KMS-11 (cell line): ENCODE measurements at regions not wholly inside any gene's neighbourhood (a gene's known extent, or its start where the extent isn't known, plus 50 kb on each side); places are given as distances from the start of the nearest gene placed in this dataset.

Experiments
- H2AFZ ChIP-seq: fragments of 200-600 bp; sonication (generic); 2 replicates; pipeline ENCODE4 v1.6.1; 2016; ENCODE audit warnings: antibody characterized with exemption, mixed run types, low read depth
- H3K27ac ChIP-seq: fragments of 200-600 bp; sonication (generic); 2 replicates; pipeline ENCODE4 v1.6.1; 2016; ENCODE audit warnings: mild to moderate bottlenecking, mixed run types
- H3K27me3 ChIP-seq: fragments of 200-600 bp; sonication (generic); 2 replicates; pipeline ENCODE4 v1.6.1; 2017; ENCODE audit warnings: mild to moderate bottlenecking, low read depth, mixed run types, moderate library complexity; ENCODE audit not compliant: insufficient read depth
- H3K36me3 ChIP-seq: fragments of 200-600 bp; sonication (generic); 2 replicates; pipeline ENCODE4 v1.6.1; 2017; ENCODE audit warnings: mild to moderate bottlenecking, mixed run types; ENCODE audit not compliant: insufficient read depth
- H3K4me1 ChIP-seq: fragments of 200-600 bp; sonication (generic); 2 replicates; pipeline ENCODE4 v1.6.1; 2016; ENCODE audit warnings: mild to moderate bottlenecking, low read depth, mixed run types; ENCODE audit not compliant: poor library complexity, severe bottlenecking
- H3K4me2 ChIP-seq: fragments of 200-600 bp; sonication (generic); 2 replicates; pipeline ENCODE4 v1.7.0; 2016; ENCODE audit warnings: mild to moderate bottlenecking, mixed run types
- H3K4me3 ChIP-seq: fragments of 200-600 bp; sonication (generic); IDR thresholded peaks from 2 replicates; pipeline ENCODE4 v1.6.1; 2017; ENCODE audit warnings: low read depth, low read length, mixed read lengths; ENCODE audit not compliant: insufficient read depth
- H3K79me2 ChIP-seq: fragments of 200-600 bp; sonication (generic); 2 replicates; pipeline ENCODE4 v1.6.1; 2016; ENCODE audit warnings: low read depth, mixed run types; ENCODE audit not compliant: insufficient read depth
- H3K9ac ChIP-seq: fragments of 200-600 bp; sonication (generic); 2 replicates; pipeline ENCODE4 v1.6.1; 2016; ENCODE audit warnings: mild to moderate bottlenecking, mixed run types
- H4K20me1 ChIP-seq: fragments of 200-600 bp; sonication (generic); 2 replicates; pipeline ENCODE4 v1.6.1; 2016; ENCODE audit warnings: mild to moderate bottlenecking, mixed run types; ENCODE audit not compliant: insufficient read depth
- TF ChIP-seq, protein P1 (sequence below): fragments of 200-600 bp; sonication (generic); conservative IDR thresholded peaks from 2 replicates; pipeline ENCODE4 v1.6.1; 2017; ENCODE audit warnings: low read depth, mild to moderate bottlenecking, antibody characterized with exemption, low read length, moderate library complexity, mixed read lengths

DNA sequence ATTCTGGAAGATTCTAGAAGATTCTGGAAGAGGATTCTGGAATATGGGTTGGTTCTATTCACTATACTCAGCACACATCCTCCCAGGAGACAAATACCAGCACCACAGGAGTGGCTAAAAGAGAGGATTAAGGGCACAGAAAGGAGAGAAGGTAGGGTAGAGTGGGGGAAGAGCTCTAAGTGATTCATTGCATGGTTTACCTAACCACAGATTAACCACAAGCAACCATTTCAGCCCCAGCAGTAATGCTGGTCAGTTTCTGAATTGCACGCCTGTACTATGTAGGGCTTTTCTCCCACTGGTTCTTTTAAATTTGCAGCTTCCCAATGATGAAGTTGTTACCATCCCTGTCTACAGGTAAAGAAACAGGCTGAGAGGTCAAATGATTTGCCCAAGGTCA lies 192.7 kb upstream of the PMEPA1 start:
- no peak overlapping the region for H3K9ac ChIP-seq
- peaks cover 4% of the 10 kb centered on the region; the same call in 1 of the 2 replicates for H3K27me3 ChIP-seq
- H3K4me1 ChIP-seq, result peaks cover 17% of the 10 kb centered on the region
- H3K27ac ChIP-seq, result no peak overlapping the region
- no peaks in the 10 kb centered on the region for H3K79me2 ChIP-seq
- H3K36me3 ChIP-seq, result no peaks in the 10 kb centered on the region
- TF ChIP-seq, protein P1, sequence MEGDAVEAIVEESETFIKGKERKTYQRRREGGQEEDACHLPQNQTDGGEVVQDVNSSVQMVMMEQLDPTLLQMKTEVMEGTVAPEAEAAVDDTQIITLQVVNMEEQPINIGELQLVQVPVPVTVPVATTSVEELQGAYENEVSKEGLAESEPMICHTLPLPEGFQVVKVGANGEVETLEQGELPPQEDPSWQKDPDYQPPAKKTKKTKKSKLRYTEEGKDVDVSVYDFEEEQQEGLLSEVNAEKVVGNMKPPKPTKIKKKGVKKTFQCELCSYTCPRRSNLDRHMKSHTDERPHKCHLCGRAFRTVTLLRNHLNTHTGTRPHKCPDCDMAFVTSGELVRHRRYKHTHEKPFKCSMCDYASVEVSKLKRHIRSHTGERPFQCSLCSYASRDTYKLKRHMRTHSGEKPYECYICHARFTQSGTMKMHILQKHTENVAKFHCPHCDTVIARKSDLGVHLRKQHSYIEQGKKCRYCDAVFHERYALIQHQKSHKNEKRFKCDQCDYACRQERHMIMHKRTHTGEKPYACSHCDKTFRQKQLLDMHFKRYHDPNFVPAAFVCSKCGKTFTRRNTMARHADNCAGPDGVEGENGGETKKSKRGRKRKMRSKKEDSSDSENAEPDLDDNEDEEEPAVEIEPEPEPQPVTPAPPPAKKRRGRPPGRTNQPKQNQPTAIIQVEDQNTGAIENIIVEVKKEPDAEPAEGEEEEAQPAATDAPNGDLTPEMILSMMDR, result no peak
- H4K20me1 ChIP-seq, result no peaks in the 10 kb centered on the region
- H2AFZ ChIP-seq, result no peak overlapping the region
- H3K4me3 ChIP-seq, result no peak overlapping the region
- peak overlapping the region; percentile 6; the same call in 1 of the 2 replicates for H3K4me2 ChIP-seq

DNA sequence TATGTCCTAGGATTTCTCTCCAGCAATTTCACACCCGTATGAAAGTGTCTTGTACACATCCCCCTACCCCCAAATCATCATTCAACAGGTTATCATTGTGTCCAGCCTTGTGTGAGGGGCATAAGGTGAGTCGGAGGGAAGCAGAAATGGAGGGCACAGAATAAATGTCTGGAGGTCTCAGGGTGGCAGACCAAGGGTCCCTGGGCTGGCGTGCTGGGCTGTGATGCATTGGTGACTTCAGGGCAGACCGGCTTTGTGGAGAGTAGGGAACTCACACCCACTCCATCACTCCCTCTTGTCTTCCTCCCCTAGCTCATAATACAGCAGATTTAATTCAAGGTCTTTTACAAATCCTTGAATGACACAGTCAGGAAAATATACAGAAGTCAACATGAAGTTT lies 191.7 kb upstream of the PMEPA1 start:
- peaks cover 3% of the 10 kb centered on the region; the same call in 1 of the 2 replicates for H3K27me3 ChIP-seq

DNA sequence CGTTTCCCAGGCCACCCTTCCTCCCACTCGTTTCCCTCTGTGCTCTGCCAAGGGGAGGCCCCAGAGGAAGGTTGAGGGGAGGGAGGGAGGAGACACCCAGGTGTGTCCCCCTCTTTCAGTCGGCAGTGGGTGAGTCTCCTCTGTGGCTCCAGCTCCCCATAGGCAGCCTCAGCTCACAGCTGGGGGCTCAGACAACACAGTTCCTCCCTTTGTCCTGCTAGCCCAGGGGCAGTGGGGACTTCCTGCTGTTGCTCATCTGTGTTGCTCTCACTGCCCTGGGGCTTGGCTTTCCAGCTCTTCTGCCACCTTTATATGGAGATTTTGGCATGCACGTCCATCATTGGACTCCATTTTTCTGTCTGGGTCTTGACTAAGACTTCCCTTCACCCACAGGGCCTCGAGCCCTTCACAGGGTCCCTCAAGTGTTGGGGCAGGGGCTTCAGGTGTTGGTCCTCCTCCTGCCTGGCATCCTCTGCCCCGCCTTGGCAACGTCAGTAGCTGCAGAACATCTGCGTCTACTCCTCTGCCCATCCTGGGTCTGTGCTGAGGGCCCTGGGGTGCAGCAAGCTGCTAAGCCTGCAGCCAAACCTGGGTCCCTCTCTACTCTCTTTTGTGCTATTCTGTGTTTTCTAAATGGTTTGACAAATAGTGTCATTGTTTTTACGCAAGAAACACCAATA lies 190.6 kb upstream of the PMEPA1 start:
- no peak overlapping the region for H3K4me2 ChIP-seq
- TF ChIP-seq, protein P1, result no peak
- no peaks in the 10 kb centered on the region for H3K79me2 ChIP-seq
- H3K36me3 ChIP-seq, result no peaks in the 10 kb centered on the region
- H2AFZ ChIP-seq, result no peak overlapping the region
- H4K20me1 ChIP-seq, result no peaks in the 10 kb centered on the region
- no peak overlapping the region for H3K27ac ChIP-seq
- H3K9ac ChIP-seq, result no peak overlapping the region
- H3K27me3 ChIP-seq, result peaks cover 11% of the 10 kb centered on the region; the same call in 1 of the 2 replicates
- no peak overlapping the region for H3K4me3 ChIP-seq
- peaks cover 17% of the 10 kb centered on the region for H3K4me1 ChIP-seq

More for the DNA sequence above, 191.7 kb upstream of the PMEPA1 start:
- Histone ChIP-seq H3K79me2 (no peaks in the 10 kb centered on the region), H3K9ac (no peak overlapping the region), H3K4me3 (no peak overlapping the region), H3K36me3 (no peaks in the 10 kb centered on the region), H2AFZ (no peak overlapping the region), H4K20me1 (no peaks in the 10 kb centered on the region), H3K4me2 (no peak overlapping the region), H3K27ac (no peak overlapping the region), H3K4me1 (peaks cover 17% of the 10 kb centered on the region)
- TF ChIP-seq, protein P1, result no peak

DNA sequence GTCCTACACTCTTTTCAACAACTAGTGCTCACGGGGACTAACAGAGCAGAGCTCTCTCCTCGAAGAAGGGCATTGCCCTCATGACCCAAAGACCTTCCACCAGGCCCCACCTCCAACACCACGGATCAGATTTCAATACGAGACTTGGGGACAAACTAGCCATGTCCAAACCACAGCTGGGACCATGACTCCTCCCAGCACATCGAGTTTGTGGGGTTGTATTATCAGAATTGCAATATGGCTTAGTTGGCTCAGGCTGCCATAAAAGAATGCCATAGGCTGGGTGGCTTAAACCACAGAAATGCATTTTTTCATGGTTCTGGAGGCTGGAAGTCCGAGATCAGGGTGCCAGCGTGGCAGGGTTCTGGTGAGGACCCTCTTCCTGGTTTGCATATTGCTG lies 189.7 kb upstream of the PMEPA1 start:
- Histone ChIP-seq H4K20me1 (no peaks in the 10 kb centered on the region), H3K79me2 (no peaks in the 10 kb centered on the region), H3K4me2 (no peak overlapping the region), H3K4me3 (no peak overlapping the region), H3K36me3 (no peaks in the 10 kb centered on the region), H3K27me3 (peaks cover 19% of the 10 kb centered on the region; the same call in 1 of the 2 replicates), H3K27ac (no peak overlapping the region), H3K9ac (no peak overlapping the region), H3K4me1 (peaks cover 17% of the 10 kb centered on the region), H2AFZ (no peak overlapping the region)
- TF ChIP-seq, protein P1, result no peak
